ENCODE measurements at regions not wholly inside any gene's neighbourhood (a gene's known extent, or its start where the extent isn't known, plus 50 kb on each side); places are given as distances from the start of the nearest gene placed in this dataset.

DNA sequence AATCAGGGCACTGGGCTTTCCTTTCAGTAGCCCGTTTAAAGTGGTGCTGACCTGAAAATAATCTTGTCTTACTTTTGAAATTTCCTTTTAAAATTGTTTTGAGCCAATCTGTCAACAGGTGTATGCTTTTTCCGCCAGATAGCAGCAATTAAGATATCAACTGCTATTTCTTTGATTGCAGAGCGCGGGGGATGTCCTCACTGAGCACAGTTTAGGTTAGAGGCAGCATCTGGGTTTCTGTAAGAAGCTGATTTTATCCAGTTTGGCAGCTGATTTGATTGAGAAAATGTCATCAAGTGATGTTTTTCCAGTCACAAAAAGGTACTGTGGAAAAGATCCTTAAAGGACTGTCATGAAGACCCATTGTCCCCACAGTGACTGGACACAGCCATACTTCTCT is 371.8 kb downstream of the ADAMTS20 start:
- TF ChIP-seq TCF12 (IDR thresholded peaks at IDR 0.05; ENCODE audit: low read depth, low read length) (no peak), CTCF (IDR thresholded peaks at IDR 0.05 in 2 of 3, conservative IDR thresholded peaks at IDR 0.05 in 1 of 3; ENCODE audit: control insufficient read depth in 2 of 3, extremely low read depth in 1 of 3, insufficient read depth in 1 of 3, low read depth in 3 of 3, low read length in 3 of 3) (no peak), NR2C1 (IDR thresholded peaks at IDR 0.05) (no peak), CBX5 (IDR thresholded peaks at IDR 0.05; ENCODE audit: low read depth) (no peak), TAF1 (IDR thresholded peaks at IDR 0.05; ENCODE audit: borderline replicate concordance, low read depth, low read length) (no peak)

Measured in GM12878 (cell line).